ENCODE measurements at regions not wholly inside any gene's neighbourhood (a gene's known extent, or its start where the extent isn't known, plus 50 kb on each side); places are given as distances from the start of the nearest gene placed in this dataset.
A peak's percentile ranks its signal among the peaks of the same experiment; 100 is the strongest.

- in situ Hi-C loops (cut with HindIII; ENCODE audit: low pct_ligation_motif_present, low sequenced_read_pairs): no loop called here
- no peak for DNase-seq
- H3K36me3 ChIP-seq (replicated peaks): no peaks in the 10 kb centered on the region
- no peak for TF ChIP-seq CTCF (IDR thresholded peaks at IDR 0.05; ENCODE audit: low read depth, low read length, missing control alignments)
- no peaks in the 10 kb centered on the region for H3K27me3 ChIP-seq (replicated peaks)
- no peak overlapping the region for H3K27ac ChIP-seq
- H3K4me3 ChIP-seq (ENCODE audit: low read depth, low read length): peak overlapping the region; percentile 35
Measured at GRCh38 chr18:76697441-76697901, 124.9 kb upstream of the ZNF236 start.

GRCh38 chr18:76691800-76692199 lies 130.6 kb upstream of the ZNF236 start:
- H3K27me3 ChIP-seq (replicated peaks): peaks cover 4% of the 10 kb centered on the region
- DNase-seq: no peak
- no peak for TF ChIP-seq CTCF (IDR thresholded peaks at IDR 0.05; ENCODE audit: low read depth, low read length, missing control alignments)
- H3K36me3 ChIP-seq (replicated peaks): no peaks in the 10 kb centered on the region
- no peak overlapping the region for H3K4me3 ChIP-seq (ENCODE audit: low read depth, low read length)
- H3K27ac ChIP-seq: no peak overlapping the region
- in situ Hi-C loops (cut with HindIII; ENCODE audit: low pct_ligation_motif_present, low sequenced_read_pairs): no loop called here

- TF ChIP-seq CTCF (IDR thresholded peaks at IDR 0.05; ENCODE audit: low read depth, low read length, missing control alignments): no peak
- no peaks in the 10 kb centered on the region for H3K36me3 ChIP-seq (replicated peaks)
Measured at GRCh38 chr18:76689646-76690264, 132.6 kb upstream of the ZNF236 start.

GRCh38 chr18:76688724-76689472 lies 133.5 kb upstream of the ZNF236 start:
- peaks cover 4% of the 10 kb centered on the region for H3K27me3 ChIP-seq (replicated peaks)

More at GRCh38 chr18:76689646-76690264, 132.6 kb upstream of the ZNF236 start:
- peaks cover 4% of the 10 kb centered on the region for H3K27me3 ChIP-seq (replicated peaks)
- DNase-seq: no peak
- no peak overlapping the region for H3K27ac ChIP-seq
- no peak overlapping the region for H3K4me3 ChIP-seq (ENCODE audit: low read depth, low read length)
- in situ Hi-C loops (cut with HindIII; ENCODE audit: low pct_ligation_motif_present, low sequenced_read_pairs): no loop called here

GRCh38 chr18:76687304-76687962 lies 134.9 kb upstream of the ZNF236 start:
- H3K36me3 ChIP-seq (replicated peaks): no peaks in the 10 kb centered on the region
- no peak overlapping the region for H3K4me3 ChIP-seq (ENCODE audit: low read depth, low read length)
- peak; percentile 26 for DNase-seq
- peaks cover 4% of the 10 kb centered on the region for H3K27me3 ChIP-seq (replicated peaks)
- H3K27ac ChIP-seq: no peak overlapping the region
- TF ChIP-seq CTCF (IDR thresholded peaks at IDR 0.05; ENCODE audit: low read depth, low read length, missing control alignments): no peak
- in situ Hi-C loops (cut with HindIII; ENCODE audit: low pct_ligation_motif_present, low sequenced_read_pairs): no loop called here

More at GRCh38 chr18:76688724-76689472, 133.5 kb upstream of the ZNF236 start:
- no peak for TF ChIP-seq CTCF (IDR thresholded peaks at IDR 0.05; ENCODE audit: low read depth, low read length, missing control alignments)
- in situ Hi-C loops (cut with HindIII; ENCODE audit: low pct_ligation_motif_present, low sequenced_read_pairs): no loop called here
- no peak for DNase-seq
- H3K4me3 ChIP-seq (ENCODE audit: low read depth, low read length): no peak overlapping the region
- no peak overlapping the region for H3K27ac ChIP-seq
- no peaks in the 10 kb centered on the region for H3K36me3 ChIP-seq (replicated peaks)
